ENCODE measurements at regions not wholly inside any gene's neighbourhood (a gene's known extent, or its start where the extent isn't known, plus 50 kb on each side); places are given as distances from the start of the nearest gene placed in this dataset.

DNA sequence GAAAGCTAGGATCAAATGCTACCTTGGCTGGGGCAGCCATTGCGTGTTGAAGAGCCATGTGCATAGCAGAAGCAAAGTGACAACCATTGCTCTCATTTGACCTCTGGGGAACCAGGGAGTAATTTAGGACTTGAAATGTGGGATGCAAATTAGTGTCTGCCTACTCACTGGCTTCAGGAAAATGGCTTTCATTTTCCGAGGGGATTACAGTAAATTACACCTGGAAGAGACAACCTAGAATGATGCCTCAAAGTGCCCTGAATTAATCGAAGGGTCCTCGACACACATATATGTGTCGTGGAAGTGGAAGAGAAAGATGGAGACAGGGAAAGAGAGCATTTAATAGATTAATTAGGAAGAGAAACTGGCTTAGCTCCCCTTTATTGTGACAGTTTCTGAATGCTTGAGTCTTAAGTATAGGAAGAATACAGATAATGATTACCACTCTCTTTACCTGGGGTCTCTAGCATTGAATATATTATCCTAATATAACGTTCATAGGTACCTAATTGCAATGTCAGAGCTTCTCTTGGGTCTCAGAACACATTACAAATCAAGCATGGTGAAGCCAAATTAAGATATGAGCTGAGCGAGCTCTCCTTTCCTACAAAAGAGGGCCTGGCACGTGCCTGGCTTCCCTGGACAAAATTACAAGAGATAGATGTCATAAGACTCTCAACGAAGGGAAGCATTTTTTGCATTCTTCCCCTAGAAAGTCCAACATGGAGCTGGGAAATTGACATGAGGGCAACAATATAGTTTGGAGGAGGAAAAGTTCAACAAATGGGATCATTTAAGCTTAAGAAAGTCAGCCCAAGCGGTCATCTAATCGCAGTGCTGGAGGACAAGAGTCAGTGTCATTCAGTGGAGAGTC is 59.5 kb downstream of the MYCN start:
- no peak overlapping the region for H3K18ac ChIP-seq (ENCODE audit: insufficient read length, low read depth, low read length)
- no peak overlapping the region for H4K91ac ChIP-seq (ENCODE audit: insufficient read length, low read depth, low read length)
- TF ChIP-seq, protein P1, sequence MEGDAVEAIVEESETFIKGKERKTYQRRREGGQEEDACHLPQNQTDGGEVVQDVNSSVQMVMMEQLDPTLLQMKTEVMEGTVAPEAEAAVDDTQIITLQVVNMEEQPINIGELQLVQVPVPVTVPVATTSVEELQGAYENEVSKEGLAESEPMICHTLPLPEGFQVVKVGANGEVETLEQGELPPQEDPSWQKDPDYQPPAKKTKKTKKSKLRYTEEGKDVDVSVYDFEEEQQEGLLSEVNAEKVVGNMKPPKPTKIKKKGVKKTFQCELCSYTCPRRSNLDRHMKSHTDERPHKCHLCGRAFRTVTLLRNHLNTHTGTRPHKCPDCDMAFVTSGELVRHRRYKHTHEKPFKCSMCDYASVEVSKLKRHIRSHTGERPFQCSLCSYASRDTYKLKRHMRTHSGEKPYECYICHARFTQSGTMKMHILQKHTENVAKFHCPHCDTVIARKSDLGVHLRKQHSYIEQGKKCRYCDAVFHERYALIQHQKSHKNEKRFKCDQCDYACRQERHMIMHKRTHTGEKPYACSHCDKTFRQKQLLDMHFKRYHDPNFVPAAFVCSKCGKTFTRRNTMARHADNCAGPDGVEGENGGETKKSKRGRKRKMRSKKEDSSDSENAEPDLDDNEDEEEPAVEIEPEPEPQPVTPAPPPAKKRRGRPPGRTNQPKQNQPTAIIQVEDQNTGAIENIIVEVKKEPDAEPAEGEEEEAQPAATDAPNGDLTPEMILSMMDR (conservative IDR thresholded peaks at IDR 0.05): no peak
- no peak overlapping the region for H4K8ac ChIP-seq (replicated peaks; ENCODE audit: insufficient read length, low read depth, low read length)
- peaks cover 0 to 2% of the 10 kb centered on the region in 2 experiments; a peak in 1 of 5 replicates for H3K9me3 Mint-ChIP-seq
- H2BK20ac ChIP-seq (ENCODE audit: low read depth, low read length, poor library complexity, severe bottlenecking): no peak overlapping the region
- H2BK120ac ChIP-seq (ENCODE audit: low read depth, low read length, poor library complexity, severe bottlenecking): no peak overlapping the region
- no peak overlapping the region for H2BK12ac ChIP-seq (ENCODE audit: insufficient read length, low read depth, low read length)
- no peak overlapping the region for H2AFZ ChIP-seq (ENCODE audit: low read length)
- no peak overlapping the region for H2BK5ac ChIP-seq (ENCODE audit: insufficient read length, low read length)
- H3K23ac ChIP-seq (ENCODE audit: insufficient read length, low read depth, low read length): no peak overlapping the region
- no peaks in the 10 kb centered on the region for H4K20me1 ChIP-seq (ENCODE audit: control insufficient read depth, insufficient read depth, insufficient read length)
- H3K79me2 ChIP-seq (ENCODE audit: insufficient read depth, low read length): no peaks in the 10 kb centered on the region
- H3T11ph ChIP-seq (ENCODE audit: low read length): no peak overlapping the region
- H3K23me2 ChIP-seq (ENCODE audit: insufficient read length, low read depth, low read length, poor library complexity, severe bottlenecking): no peaks in the 10 kb centered on the region
- H3K4me2 ChIP-seq (ENCODE audit: insufficient read depth, insufficient read length, low read length): no peak overlapping the region
- no CpG with 5 or more reads among the region's 11 CpGs for WGBS (ENCODE audit: extremely low coverage, insufficient read length, low lambda C conversion rate)
- no peak overlapping the region for H3K4ac ChIP-seq (ENCODE audit: low read depth, low read length)
- H3K27ac ChIP-seq (ENCODE audit: insufficient read length, low read depth, low read length): no peak overlapping the region
- H3K9ac ChIP-seq (ENCODE audit: extremely low read depth, insufficient read length, low read length): no peak overlapping the region
- no peaks in the 10 kb centered on the region; a peak in 2 of 7 replicates for H3K36me3 Mint-ChIP-seq (ENCODE audit: insufficient read depth in 1 of 3, low read depth in 3 of 3)
- no peaks in the 10 kb centered on the region for H3K79me1 ChIP-seq (ENCODE audit: insufficient read depth, low read depth, low read length, poor library complexity, severe bottlenecking)
- no peak overlapping the region for H4K5ac ChIP-seq (ENCODE audit: insufficient read length, low read depth, low read length)
- H3K14ac ChIP-seq (ENCODE audit: insufficient read depth, low read length): no peak overlapping the region
- H3K4me1 Mint-ChIP-seq: peaks cover 6 to 14% of the 10 kb centered on the region in 2 experiments; a peak in 3 of 4 replicates
- DNase-seq: no peak
- H3K4me1 ChIP-seq (ENCODE audit: insufficient read depth, low read length): no peaks in the 10 kb centered on the region; the same call in 1 of the 2 replicates
- no peak overlapping the region for H2AK5ac ChIP-seq (ENCODE audit: insufficient read length, low read length)
- H3K56ac ChIP-seq (ENCODE audit: insufficient read length, low read depth, low read length): no peak overlapping the region
- no peak overlapping the region for H3K27ac Mint-ChIP-seq
- no peak overlapping the region for H3K4me3 Mint-ChIP-seq
- no peaks in the 10 kb centered on the region for H3K27me3 ChIP-seq (ENCODE audit: insufficient read depth, low read length)
- H3K27me3 Mint-ChIP-seq (ENCODE audit: low read depth): peaks cover 9% of the 10 kb centered on the region
- H3K9me3 ChIP-seq (ENCODE audit: control insufficient read depth, low read depth, low read length): no peaks in the 10 kb centered on the region
- H2BK15ac ChIP-seq (ENCODE audit: low read depth, low read length): no peak overlapping the region

Measured in H9 (cell line).